Natural killer cell treated with Interleukin-12 subunit alpha and Interleukin-12 subunit beta and Interleukin-15 and Interleukin-18, amount 100 ng/mL, for 72 hours (primary cell): ENCODE measurements at regions not wholly inside any gene's neighbourhood (a gene's known extent, or its start where the extent isn't known, plus 50 kb on each side); places are given as distances from the start of the nearest gene placed in this dataset.
"Not testable (repeated sequence)": the region's sequence is repeated elsewhere in the genome, so short reads cannot be mapped to it uniquely, and the experiment has no call there.

Experiments used
- ATAC-seq, 2 donors: fragments of 150-1000 bp; cut with Tn5 transposase in 1 of 2; sonication (Bioruptor Pico), chemical (Tn5 transposase) in 1 of 2; 2 replicates each; pipeline ENCODE4 v1.10.0; 2021
- DNase-seq: peaks from one replicate; pipeline ENCODE4 v3.0.0; 2022; ENCODE audit warnings: low spot score
- H3K27ac Mint-ChIP-seq, 2 donors: 1 replicate in 1 of 2; 2 replicates in 1 of 2; pipeline ENCODE4 v1.8.0; 2022; ENCODE audit warnings: mixed read lengths in 2 of 2, mild to moderate bottlenecking in 1 of 2, moderate library complexity in 1 of 2
- H3K27me3 Mint-ChIP-seq, 2 donors: 1 replicate in 1 of 2; 2 replicates in 1 of 2; pipeline ENCODE4 v1.8.0; 2022; ENCODE audit warnings: mixed read lengths in 2 of 2
- H3K36me3 Mint-ChIP-seq: one replicate; pipeline ENCODE4 v1.8.0; 2022; ENCODE audit warnings: mixed read lengths
- H3K4me1 Mint-ChIP-seq, 2 donors: 1 replicate in 1 of 2; 2 replicates in 1 of 2; pipeline ENCODE4 v1.8.0; 2022; ENCODE audit warnings: low read depth in 2 of 2, mixed read lengths in 2 of 2, mild to moderate bottlenecking in 1 of 2
- H3K4me3 Mint-ChIP-seq: one replicate; pipeline ENCODE4 v1.8.0; 2022; ENCODE audit warnings: mixed read lengths
- H3K9me3 Mint-ChIP-seq: 2 replicates; pipeline ENCODE4 v1.8.0; 2022; ENCODE audit warnings: mixed read lengths

DNA sequence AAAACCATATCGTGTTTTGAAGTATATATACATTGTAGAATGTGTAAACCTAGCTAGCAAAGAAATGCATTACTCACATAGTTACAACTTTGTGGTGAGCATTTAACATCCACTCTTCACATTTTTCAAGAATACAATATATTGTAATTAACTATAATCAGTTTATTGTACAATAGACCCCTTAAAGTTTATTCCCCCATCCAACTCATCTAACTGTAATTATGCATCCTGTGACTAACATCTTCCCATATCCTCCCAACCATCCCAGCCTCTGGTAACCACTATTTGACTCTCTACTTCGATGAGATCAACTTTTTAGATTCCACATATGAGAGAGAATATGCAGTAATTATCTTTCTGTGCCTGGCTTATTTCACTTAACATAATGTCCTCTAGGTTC, 526.4 kb downstream of the KIF20B start:
- Mint-ChIP-seq H3K4me3 (no peak overlapping the region), H3K36me3 (peaks cover 4% of the 10 kb centered on the region), H3K27me3 (no peaks in the 10 kb centered on the region), H3K4me1 (no peaks in the 10 kb centered on the region), H3K9me3 (peaks cover 32% of the 10 kb centered on the region), H3K27ac (no peak overlapping the region)
- ATAC-seq (no peak), DNase-seq (no peak)

- Mint-ChIP-seq H3K27me3 (no peaks in the 10 kb centered on the region), H3K36me3 (peaks cover 4% of the 10 kb centered on the region), H3K4me1 (no peaks in the 10 kb centered on the region), H3K4me3 (no peak overlapping the region), H3K9me3 (peaks cover 40% of the 10 kb centered on the region), H3K27ac (no peak overlapping the region)
- ATAC-seq (no peak), DNase-seq (no peak)
Observed at GRCh38 chr10:90229486-90229885, 528.1 kb downstream of the KIF20B start.

DNA sequence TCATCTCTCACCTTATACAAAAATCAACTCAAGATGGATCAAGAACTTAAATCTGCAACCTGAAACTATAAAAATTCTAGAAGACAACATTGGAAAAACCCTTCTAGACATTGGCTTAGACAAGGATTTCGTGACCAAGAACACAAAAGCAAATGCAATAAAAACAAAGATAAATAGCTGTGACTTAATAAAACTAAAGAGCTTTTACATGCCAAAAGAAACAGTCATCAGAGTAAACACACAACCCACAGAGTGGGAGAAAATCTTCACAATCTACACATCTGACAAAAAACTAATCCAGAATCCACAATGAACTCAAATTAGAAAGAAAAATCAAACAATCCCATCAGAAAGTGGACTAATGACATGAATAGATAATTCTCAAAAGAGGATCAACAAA, 532.4 kb downstream of the KIF20B start:
- ATAC-seq, H3K36me3 Mint-ChIP-seq, H3K4me3 Mint-ChIP-seq, H3K27ac Mint-ChIP-seq, H3K4me1 Mint-ChIP-seq, H3K27me3 Mint-ChIP-seq, DNase-seq: not testable (repeated sequence)
- H3K9me3 Mint-ChIP-seq = peaks cover 38% of the 10 kb centered on the region

DNA sequence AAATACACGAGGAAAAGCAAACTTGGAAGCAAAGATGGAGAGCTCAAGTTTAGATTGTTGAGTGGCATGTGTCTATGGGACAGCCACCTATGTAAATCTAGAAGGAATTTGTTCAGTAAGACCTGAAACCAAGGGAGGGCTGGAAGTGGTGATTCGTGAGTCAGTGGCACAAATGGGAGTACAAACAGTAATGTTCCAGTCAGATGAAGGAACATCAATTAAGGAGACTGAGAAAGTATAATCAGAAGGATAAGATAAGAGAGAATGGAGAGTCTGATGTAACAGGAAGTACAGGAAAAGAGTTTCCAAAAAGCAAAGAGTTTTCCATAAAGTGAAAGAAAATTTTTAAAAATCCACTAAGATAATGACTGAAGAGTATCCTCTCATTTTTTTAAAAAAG, 544.2 kb downstream of the KIF20B start:
- ATAC-seq (no peak), DNase-seq (no peak)
- no peak overlapping the region for H3K27ac Mint-ChIP-seq
- H3K9me3 Mint-ChIP-seq = peaks cover 6% of the 10 kb centered on the region
- no peaks in the 10 kb centered on the region for H3K36me3 Mint-ChIP-seq
- no peaks in the 10 kb centered on the region for H3K4me1 Mint-ChIP-seq
- no peak overlapping the region for H3K4me3 Mint-ChIP-seq
- no peaks in the 10 kb centered on the region for H3K27me3 Mint-ChIP-seq

DNA sequence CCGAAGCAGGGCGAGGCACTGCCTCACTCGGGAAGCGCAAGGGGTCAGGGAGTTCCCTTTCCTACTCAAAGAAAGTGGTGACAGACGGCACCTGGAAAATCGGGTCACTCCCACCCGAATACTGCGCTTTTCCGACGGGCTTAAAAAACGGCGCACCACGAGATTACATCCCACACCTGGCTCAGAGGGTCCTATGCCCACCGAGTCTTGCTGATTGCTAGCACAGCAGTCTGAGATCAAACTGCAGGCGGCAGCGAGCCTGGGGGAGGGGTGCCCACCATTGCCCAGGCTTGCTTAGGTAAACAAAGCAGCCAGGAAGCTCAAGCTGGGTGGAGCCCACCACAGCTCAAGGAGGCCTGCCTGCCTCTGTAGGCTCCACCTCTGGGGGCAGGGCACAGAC, 549.4 kb downstream of the KIF20B start:
- ATAC-seq, H3K27me3 Mint-ChIP-seq, H3K4me3 Mint-ChIP-seq, DNase-seq, H3K36me3 Mint-ChIP-seq, H3K4me1 Mint-ChIP-seq, H3K27ac Mint-ChIP-seq: not testable (repeated sequence)
- peaks cover 13% of the 10 kb centered on the region for H3K9me3 Mint-ChIP-seq

DNA sequence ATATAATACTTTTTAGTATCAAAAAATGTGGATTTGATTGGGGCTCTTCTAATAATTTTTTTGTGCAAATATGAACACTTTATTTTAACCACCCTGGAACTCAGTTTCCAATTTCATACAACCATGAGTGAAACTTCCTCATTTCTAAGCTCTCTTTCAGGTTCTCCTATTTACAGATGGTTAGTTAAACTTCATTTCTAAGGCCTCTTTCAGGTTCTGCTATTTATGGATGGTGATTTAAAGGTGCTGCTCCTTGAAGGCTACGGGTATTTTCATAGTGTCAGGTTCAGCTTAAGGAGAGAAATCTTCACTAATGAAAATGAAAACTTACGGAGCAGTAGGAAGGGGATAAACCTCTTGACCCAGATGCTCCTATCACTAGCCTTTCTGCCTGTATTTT, 568.3 kb downstream of the KIF20B start:
- Mint-ChIP-seq H3K27ac (no peak overlapping the region), H3K9me3 (peaks cover 7% of the 10 kb centered on the region), H3K27me3 (no peaks in the 10 kb centered on the region), H3K36me3 (no peaks in the 10 kb centered on the region), H3K4me1 (no peaks in the 10 kb centered on the region), H3K4me3 (no peak overlapping the region)
- DNase-seq (no peak), ATAC-seq (no peak)

DNA sequence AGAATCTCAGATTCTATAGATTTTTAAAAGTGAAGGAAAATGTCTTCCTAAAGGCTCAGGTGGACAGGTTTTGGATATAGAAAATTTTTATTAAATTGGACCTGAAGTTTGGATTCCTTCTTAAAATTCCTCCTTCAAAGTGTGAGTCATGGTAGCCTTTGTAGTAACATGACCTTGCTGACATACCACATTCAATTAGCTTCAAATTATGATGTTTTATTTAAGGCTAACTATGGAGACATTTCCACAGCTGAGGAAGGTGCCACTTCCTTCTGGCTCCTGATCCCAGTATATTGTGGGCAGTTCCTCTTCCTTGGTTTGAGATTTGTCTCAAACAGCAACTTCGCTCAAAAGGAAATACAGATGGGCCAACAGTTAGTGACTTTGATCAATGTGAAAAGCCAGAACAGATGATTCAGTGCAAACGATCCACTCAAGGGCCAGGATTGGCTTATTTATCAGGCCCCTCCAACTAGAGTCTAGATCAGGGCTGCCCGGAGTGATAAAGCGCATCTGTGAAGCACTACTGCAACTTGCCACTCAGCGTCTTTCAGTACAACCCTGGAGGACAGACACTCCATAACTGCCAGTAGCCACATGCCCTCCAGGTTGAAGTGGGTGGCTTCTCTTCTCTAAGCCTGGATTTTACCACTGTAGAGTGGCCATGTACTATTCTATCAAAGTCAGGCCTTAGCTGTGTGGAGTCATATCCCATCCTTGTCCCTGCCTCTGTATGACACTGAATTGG, 573.5 kb downstream of the KIF20B start:
- no peaks in the 10 kb centered on the region for H3K9me3 Mint-ChIP-seq
- no peaks in the 10 kb centered on the region for H3K4me1 Mint-ChIP-seq
- no peak overlapping the region for H3K4me3 Mint-ChIP-seq
- DNase-seq (no peak), ATAC-seq (no peak)
- no peaks in the 10 kb centered on the region for H3K36me3 Mint-ChIP-seq
- no peak overlapping the region for H3K27ac Mint-ChIP-seq
- no peaks in the 10 kb centered on the region for H3K27me3 Mint-ChIP-seq

- Mint-ChIP-seq H3K36me3 (no peaks in the 10 kb centered on the region), H3K27ac (no peak overlapping the region), H3K4me1 (no peaks in the 10 kb centered on the region), H3K27me3 (no peaks in the 10 kb centered on the region), H3K9me3 (no peaks in the 10 kb centered on the region), H3K4me3 (no peak overlapping the region)
- ATAC-seq (no peak), DNase-seq (no peak)
Observed at GRCh38 chr10:90276894-90277475, 575.6 kb downstream of the KIF20B start.

- Mint-ChIP-seq H3K27me3 (no peaks in the 10 kb centered on the region), H3K27ac (no peak overlapping the region), H3K4me1 (no peaks in the 10 kb centered on the region), H3K4me3 (no peak overlapping the region), H3K36me3 (no peaks in the 10 kb centered on the region), H3K9me3 (peaks cover 9% of the 10 kb centered on the region)
- DNase-seq (no peak), ATAC-seq (no peak)
Observed at GRCh38 chr10:90286406-90286805, 571.4 kb downstream of the HTR7 start.

GRCh38 chr10:90286941-90287340, 570.9 kb downstream of the HTR7 start:
- DNase-seq = no peak
- no peak for ATAC-seq
- H3K27me3 Mint-ChIP-seq = no peaks in the 10 kb centered on the region
- H3K9me3 Mint-ChIP-seq = peaks cover 9% of the 10 kb centered on the region
- no peaks in the 10 kb centered on the region for H3K4me1 Mint-ChIP-seq
- H3K27ac Mint-ChIP-seq = no peak overlapping the region
- H3K36me3 Mint-ChIP-seq = no peaks in the 10 kb centered on the region
- no peak overlapping the region for H3K4me3 Mint-ChIP-seq

DNA sequence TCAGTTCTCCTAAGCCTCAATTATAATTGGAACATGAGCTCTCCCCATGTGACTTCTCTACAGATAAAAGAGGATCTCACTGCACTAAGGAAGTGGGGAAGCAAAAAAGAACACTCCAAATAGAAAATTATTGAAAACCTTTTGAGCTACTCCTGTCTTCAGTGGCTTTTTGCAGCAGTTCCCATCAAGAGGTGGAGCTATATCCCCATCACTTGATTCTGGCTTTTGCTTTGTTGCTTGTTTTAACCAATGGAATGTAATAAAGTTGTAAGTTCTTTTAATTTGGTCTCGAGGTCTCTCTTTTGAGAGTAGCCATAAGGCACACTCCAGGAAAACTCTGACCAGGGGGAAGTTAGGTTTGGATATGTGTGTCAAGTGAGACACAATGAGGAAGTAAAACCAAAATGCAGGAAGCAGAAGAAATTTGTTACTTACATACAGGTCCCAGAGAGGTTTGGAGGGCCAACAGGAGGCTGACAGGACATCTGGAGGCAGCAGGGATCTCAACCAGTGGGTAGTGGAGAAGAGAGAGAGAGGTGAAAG, 569.4 kb downstream of the HTR7 start:
- Mint-ChIP-seq H3K36me3 (no peaks in the 10 kb centered on the region), H3K9me3 (peaks cover 9% of the 10 kb centered on the region), H3K27me3 (no peaks in the 10 kb centered on the region), H3K4me3 (no peak overlapping the region), H3K4me1 (no peaks in the 10 kb centered on the region), H3K27ac (no peak overlapping the region)
- DNase-seq (no peak), ATAC-seq (no peak)

DNA sequence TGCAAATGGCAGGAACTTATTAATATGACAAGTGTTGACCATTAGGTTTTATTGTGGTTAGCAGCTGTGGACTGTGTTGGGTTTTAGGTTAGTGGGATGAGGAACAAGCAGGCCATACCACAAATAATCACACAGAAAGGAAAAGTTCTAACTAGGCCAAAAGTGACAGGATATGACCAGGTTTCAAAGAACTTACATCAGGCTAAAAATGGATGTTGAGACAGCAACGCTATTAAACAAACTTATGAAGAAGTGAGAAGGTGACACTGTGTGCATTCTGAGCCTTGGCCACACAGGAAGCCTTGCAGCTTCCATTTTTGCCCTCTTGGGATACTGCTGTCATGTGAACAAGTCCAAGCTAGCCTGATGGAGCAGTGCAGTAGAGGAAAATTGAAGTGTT, 568.8 kb downstream of the HTR7 start:
- Mint-ChIP-seq H3K4me3 (no peak overlapping the region), H3K9me3 (peaks cover 9% of the 10 kb centered on the region), H3K27me3 (no peaks in the 10 kb centered on the region), H3K27ac (no peak overlapping the region), H3K4me1 (no peaks in the 10 kb centered on the region), H3K36me3 (no peaks in the 10 kb centered on the region)
- no peak for ATAC-seq
- no peak for DNase-seq

GRCh38 chr10:90293616-90294015, 564.2 kb downstream of the HTR7 start:
- Mint-ChIP-seq H3K4me1 (no peaks in the 10 kb centered on the region), H3K27ac (no peak overlapping the region), H3K9me3 (peaks cover 10% of the 10 kb centered on the region), H3K4me3 (no peak overlapping the region), H3K27me3 (no peaks in the 10 kb centered on the region), H3K36me3 (no peaks in the 10 kb centered on the region)
- DNase-seq (no peak), ATAC-seq (no peak)

GRCh38 chr10:90294821-90295540, 562.9 kb downstream of the HTR7 start:
- H3K4me3 Mint-ChIP-seq, H3K4me1 Mint-ChIP-seq, H3K27me3 Mint-ChIP-seq, H3K27ac Mint-ChIP-seq, DNase-seq, ATAC-seq, H3K36me3 Mint-ChIP-seq: not testable (repeated sequence)
- peaks cover 14% of the 10 kb centered on the region for H3K9me3 Mint-ChIP-seq
